Liver (tissue), 7 donors: ENCODE measurements at regions not wholly inside any gene's neighbourhood (a gene's known extent, or its start where the extent isn't known, plus 50 kb on each side); places are given as distances from the start of the nearest gene placed in this dataset.

Experiments used
- DNase-seq: peaks from one replicate; pipeline ENCODE4 v3.0.0-alpha.2; 2017; ENCODE audit warnings: low spot score
- H3K27ac ChIP-seq, 2 donors: one replicate each; pipeline ENCODE4 v1.7.0; 2013; ENCODE audit warnings: inconsistent platforms in 2 of 2, low read length in 2 of 2, control low read depth in 1 of 2, low read depth in 1 of 2, mild to moderate bottlenecking in 1 of 2
- H3K27me3 ChIP-seq, 4 donors: one replicate each; pipeline versions ENCODE4 v1.6.1 to v1.7.0; 2013; ENCODE audit warnings: low read length in 3 of 4, inconsistent platforms in 1 of 4, mild to moderate bottlenecking in 1 of 4, moderate library complexity in 1 of 4; ENCODE audit not compliant: control insufficient read depth in 4 of 4, insufficient read depth in 4 of 4
- H3K36me3 ChIP-seq, 4 donors: one replicate each; pipeline versions ENCODE4 v1.6.1 to v1.7.0; 2013; ENCODE audit warnings: low read length in 3 of 4, mild to moderate bottlenecking in 3 of 4, low read depth in 1 of 4, moderate library complexity in 1 of 4; ENCODE audit not compliant: control insufficient read depth in 4 of 4, insufficient read depth in 3 of 4
- H3K4me1 ChIP-seq, 4 donors: one replicate each; pipeline versions ENCODE4 v1.6.1 to v1.7.0; 2013; ENCODE audit warnings: low read length in 3 of 4, mild to moderate bottlenecking in 3 of 4, moderate library complexity in 1 of 4; ENCODE audit not compliant: control insufficient read depth in 4 of 4, insufficient read depth in 4 of 4
- H3K4me3 ChIP-seq, 3 donors: one replicate each; pipeline versions ENCODE4 v1.6.1 to v1.7.0; 2013; ENCODE audit warnings: low read length in 3 of 3, control low read depth in 1 of 3, low read depth in 1 of 3, mild to moderate bottlenecking in 1 of 3
- H3K9ac ChIP-seq, 2 donors: one replicate each; pipeline ENCODE4 v1.7.0; 2013; ENCODE audit warnings: low read length in 2 of 2, mild to moderate bottlenecking in 2 of 2, moderate library complexity in 2 of 2, control low read depth in 1 of 2, low read depth in 1 of 2
- H3K9me3 ChIP-seq, 4 donors: one replicate each; pipeline versions ENCODE4 v1.6.1 to v1.7.0; 2013; ENCODE audit warnings: low read length in 3 of 4; ENCODE audit not compliant: control insufficient read depth in 4 of 4
- EGR1 ChIP-seq, 2 donors: IDR thresholded peaks; 2 replicates each; pipeline ENCODE4 v1.6.1; 2016 to 2018; ENCODE audit warnings: antibody characterized with exemption in 2 of 2, low read depth in 2 of 2
- FOXA1 ChIP-seq: IDR thresholded peaks from 2 replicates; pipeline ENCODE4 v1.6.1; 2016; ENCODE audit warnings: antibody characterized with exemption
- FOXA2 ChIP-seq: IDR thresholded peaks from 2 replicates; pipeline ENCODE4 v1.6.1; 2016; ENCODE audit warnings: antibody characterized with exemption
- HNF4A ChIP-seq, 2 donors: conservative IDR thresholded peaks; 2 replicates each; pipeline ENCODE4 v1.6.1; 2016; ENCODE audit warnings: antibody characterized with exemption in 2 of 2, mild to moderate bottlenecking in 2 of 2
- HNF4G ChIP-seq: IDR thresholded peaks from 2 replicates; pipeline ENCODE4 v1.6.1; 2016; ENCODE audit warnings: antibody characterized with exemption
- JUND ChIP-seq, 2 donors: IDR thresholded peaks; 2 replicates each; pipeline ENCODE4 v1.6.1; 2016; ENCODE audit warnings: antibody characterized with exemption in 2 of 2
- NR2F2 ChIP-seq: IDR thresholded peaks from 2 replicates; pipeline ENCODE4 v1.6.1; 2016; ENCODE audit warnings: antibody characterized with exemption
- RAD21 ChIP-seq, 2 donors: IDR thresholded peaks; 2 replicates each; pipeline ENCODE4 v1.6.1; 2016; ENCODE audit warnings: antibody characterized with exemption in 2 of 2, mild to moderate bottlenecking in 2 of 2
- RXRA ChIP-seq, 2 donors: IDR thresholded peaks; 2 replicates each; pipeline ENCODE4 v1.6.1; 2017 to 2018; ENCODE audit warnings: antibody characterized with exemption in 2 of 2, mild to moderate bottlenecking in 1 of 2
- TAF1 ChIP-seq: conservative IDR thresholded peaks from 2 replicates; pipeline ENCODE4 v1.6.1; 2016; ENCODE audit warnings: antibody characterized with exemption, mild to moderate bottlenecking
- WGBS: extraction: QIAGEN DNeasy Blood & Tissue Kit; methylation state at CpG from one replicate; pipeline ENCODE4 v1.1.7; 2013; 5-methylcytosine and 5-hydroxymethylcytosine counted together
- TF ChIP-seq, protein P1 (sequence below): IDR thresholded peaks from 2 replicates; pipeline ENCODE4 v1.6.1; 2016; ENCODE audit warnings: antibody characterized with exemption, mild to moderate bottlenecking
- TF ChIP-seq, protein P2 (sequence below): IDR thresholded peaks from 2 replicates; pipeline ENCODE4 v1.6.1; 2016; ENCODE audit warnings: antibody characterized with exemption
- TF ChIP-seq, protein P3 (sequence below): IDR thresholded peaks from 2 replicates; pipeline ENCODE4 v1.6.1; 2016; ENCODE audit warnings: antibody characterized with exemption
- TF ChIP-seq, protein P4 (sequence below): IDR thresholded peaks from 2 replicates; pipeline ENCODE4 v1.6.1; 2016; ENCODE audit warnings: antibody characterized with exemption
- donor health status: healthy.
- donor health status: healthy.
- donor health status: healthy.
- donor health status: healthy.

DNA sequence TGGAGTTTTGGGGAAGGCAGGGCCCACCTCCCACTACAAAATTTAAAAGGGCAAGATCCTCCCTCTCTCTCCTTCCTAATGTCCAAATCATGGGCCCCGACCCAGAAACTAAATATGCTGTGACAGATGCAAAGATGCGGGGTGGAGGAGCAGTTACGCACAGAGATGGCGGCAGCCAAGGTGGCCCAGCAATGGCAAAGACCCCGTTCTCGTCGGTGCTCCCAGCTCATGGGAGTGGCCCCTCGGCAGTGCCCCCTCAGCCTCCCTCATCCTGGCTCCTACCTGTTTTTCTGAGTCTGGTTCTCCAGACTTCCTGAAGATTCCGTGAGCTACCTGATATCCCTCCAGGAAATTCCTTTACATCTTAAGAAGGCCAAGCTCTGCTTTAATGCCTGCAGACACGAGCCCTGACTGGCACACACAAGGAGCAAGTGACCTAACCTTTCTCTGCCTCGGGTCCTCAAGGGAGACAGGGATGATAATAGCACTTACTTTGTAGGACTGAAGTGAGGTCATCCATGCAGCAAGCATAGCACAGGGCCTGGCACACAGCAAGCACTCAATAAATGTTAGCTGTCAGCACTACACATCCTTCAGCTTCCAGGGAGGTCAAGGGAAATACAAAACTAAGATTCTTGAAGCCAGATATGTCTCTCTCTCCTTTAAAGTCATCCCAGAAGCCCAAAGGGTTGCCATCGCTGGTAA lies 103.5 kb downstream of the LSM3 start:
- no peak for DNase-seq
- no peaks in the 10 kb centered on the region for H3K9me3 ChIP-seq
- H3K4me1 ChIP-seq: no peaks in the 10 kb centered on the region
- no peak overlapping the region for H3K4me3 ChIP-seq
- no peaks in the 10 kb centered on the region for H3K36me3 ChIP-seq
- peaks cover 0 to 2% (median 0%) of the 10 kb centered on the region in 4 donors for H3K27me3 ChIP-seq
- H3K27ac ChIP-seq: no peak overlapping the region
- H3K9ac ChIP-seq: no peak overlapping the region
- WGBS: 90% methylated on average over 12 of the region's 12 CpGs
- no peak for TF ChIP-seq RAD21 (IDR thresholded peaks at IDR 0.05)
- TF ChIP-seq, protein P1, sequence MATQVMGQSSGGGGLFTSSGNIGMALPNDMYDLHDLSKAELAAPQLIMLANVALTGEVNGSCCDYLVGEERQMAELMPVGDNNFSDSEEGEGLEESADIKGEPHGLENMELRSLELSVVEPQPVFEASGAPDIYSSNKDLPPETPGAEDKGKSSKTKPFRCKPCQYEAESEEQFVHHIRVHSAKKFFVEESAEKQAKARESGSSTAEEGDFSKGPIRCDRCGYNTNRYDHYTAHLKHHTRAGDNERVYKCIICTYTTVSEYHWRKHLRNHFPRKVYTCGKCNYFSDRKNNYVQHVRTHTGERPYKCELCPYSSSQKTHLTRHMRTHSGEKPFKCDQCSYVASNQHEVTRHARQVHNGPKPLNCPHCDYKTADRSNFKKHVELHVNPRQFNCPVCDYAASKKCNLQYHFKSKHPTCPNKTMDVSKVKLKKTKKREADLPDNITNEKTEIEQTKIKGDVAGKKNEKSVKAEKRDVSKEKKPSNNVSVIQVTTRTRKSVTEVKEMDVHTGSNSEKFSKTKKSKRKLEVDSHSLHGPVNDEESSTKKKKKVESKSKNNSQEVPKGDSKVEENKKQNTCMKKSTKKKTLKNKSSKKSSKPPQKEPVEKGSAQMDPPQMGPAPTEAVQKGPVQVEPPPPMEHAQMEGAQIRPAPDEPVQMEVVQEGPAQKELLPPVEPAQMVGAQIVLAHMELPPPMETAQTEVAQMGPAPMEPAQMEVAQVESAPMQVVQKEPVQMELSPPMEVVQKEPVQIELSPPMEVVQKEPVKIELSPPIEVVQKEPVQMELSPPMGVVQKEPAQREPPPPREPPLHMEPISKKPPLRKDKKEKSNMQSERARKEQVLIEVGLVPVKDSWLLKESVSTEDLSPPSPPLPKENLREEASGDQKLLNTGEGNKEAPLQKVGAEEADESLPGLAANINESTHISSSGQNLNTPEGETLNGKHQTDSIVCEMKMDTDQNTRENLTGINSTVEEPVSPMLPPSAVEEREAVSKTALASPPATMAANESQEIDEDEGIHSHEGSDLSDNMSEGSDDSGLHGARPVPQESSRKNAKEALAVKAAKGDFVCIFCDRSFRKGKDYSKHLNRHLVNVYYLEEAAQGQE: no peak
- TF ChIP-seq NR2F2: no peak
- no peak for TF ChIP-seq FOXA1
- TF ChIP-seq FOXA2: no peak
- TF ChIP-seq, protein P2, sequence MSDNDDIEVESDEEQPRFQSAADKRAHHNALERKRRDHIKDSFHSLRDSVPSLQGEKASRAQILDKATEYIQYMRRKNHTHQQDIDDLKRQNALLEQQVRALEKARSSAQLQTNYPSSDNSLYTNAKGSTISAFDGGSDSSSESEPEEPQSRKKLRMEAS: no peak
- TF ChIP-seq HNF4A (conservative IDR thresholded peaks at IDR 0.05): no peak
- no peak for TF ChIP-seq RXRA (IDR thresholded peaks at IDR 0.05)
- TF ChIP-seq EGR1 (IDR thresholded peaks at IDR 0.05; ENCODE audit: low read depth in 2 of 2): no peak
- TF ChIP-seq, protein P3, sequence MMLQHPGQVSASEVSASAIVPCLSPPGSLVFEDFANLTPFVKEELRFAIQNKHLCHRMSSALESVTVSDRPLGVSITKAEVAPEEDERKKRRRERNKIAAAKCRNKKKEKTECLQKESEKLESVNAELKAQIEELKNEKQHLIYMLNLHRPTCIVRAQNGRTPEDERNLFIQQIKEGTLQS: no peak
- TF ChIP-seq TAF1: no peak
- TF ChIP-seq, protein P4, sequence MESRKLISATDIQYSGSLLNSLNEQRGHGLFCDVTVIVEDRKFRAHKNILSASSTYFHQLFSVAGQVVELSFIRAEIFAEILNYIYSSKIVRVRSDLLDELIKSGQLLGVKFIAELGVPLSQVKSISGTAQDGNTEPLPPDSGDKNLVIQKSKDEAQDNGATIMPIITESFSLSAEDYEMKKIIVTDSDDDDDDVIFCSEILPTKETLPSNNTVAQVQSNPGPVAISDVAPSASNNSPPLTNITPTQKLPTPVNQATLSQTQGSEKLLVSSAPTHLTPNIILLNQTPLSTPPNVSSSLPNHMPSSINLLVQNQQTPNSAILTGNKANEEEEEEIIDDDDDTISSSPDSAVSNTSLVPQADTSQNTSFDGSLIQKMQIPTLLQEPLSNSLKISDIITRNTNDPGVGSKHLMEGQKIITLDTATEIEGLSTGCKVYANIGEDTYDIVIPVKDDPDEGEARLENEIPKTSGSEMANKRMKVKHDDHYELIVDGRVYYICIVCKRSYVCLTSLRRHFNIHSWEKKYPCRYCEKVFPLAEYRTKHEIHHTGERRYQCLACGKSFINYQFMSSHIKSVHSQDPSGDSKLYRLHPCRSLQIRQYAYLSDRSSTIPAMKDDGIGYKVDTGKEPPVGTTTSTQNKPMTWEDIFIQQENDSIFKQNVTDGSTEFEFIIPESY: no peak
- no peak for TF ChIP-seq HNF4G
- TF ChIP-seq JUND (IDR thresholded peaks at IDR 0.05): no peak

DNA sequence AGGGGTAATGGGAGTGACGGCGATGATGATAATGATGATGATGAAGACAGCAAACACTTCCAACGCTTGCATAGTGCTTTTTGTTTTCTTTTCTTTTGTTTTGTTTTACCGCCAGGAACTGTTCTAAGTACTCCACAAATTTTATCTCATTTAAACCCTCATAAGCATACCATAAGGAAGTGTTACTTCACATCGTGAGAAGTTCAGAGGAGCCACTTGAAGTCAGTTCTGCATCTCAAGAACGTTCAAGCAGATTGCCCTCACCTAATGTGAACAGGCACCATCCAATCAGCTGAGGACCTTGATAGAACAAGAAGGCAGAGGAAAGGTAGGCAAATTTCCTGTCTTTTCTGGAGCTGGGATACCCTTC lies 104.1 kb downstream of the LSM3 start:
- no peak overlapping the region for H3K27ac ChIP-seq
- no peak overlapping the region for H3K9ac ChIP-seq
- H3K27me3 ChIP-seq: peaks cover 0 to 2% (median 0%) of the 10 kb centered on the region in 4 donors

More for the DNA sequence above, 104.1 kb downstream of the LSM3 start:
- Histone ChIP-seq H3K4me1 (no peaks in the 10 kb centered on the region), H3K4me3 (no peak overlapping the region), H3K9me3 (no peaks in the 10 kb centered on the region), H3K36me3 (no peaks in the 10 kb centered on the region)
- TF ChIP-seq HNF4G: no peak
- DNase-seq: no peak
- 87% methylated on average over 6 of the region's 6 CpGs for WGBS
